OCI-LY3 (cell line): ENCODE measurements at regions not wholly inside any gene's neighbourhood (a gene's known extent, or its start where the extent isn't known, plus 50 kb on each side); places are given as distances from the start of the nearest gene placed in this dataset.

ENCODE experiments used
- CTCF ChIP-seq: fragments of 200-600, 300-600 bp; sonication (generic); IDR thresholded peaks from 2 replicates; pipeline ENCODE4 v1.5.1; 2014; ENCODE audit warnings: antibody characterized with exemption, low read length, low read depth
- EZH2phosphoT487 ChIP-seq: fragments of 200-600 bp; shearing (Covaris generic); IDR thresholded peaks from 2 replicates; pipeline ENCODE4 v1.6.1; 2018; ENCODE audit warnings: antibody characterized with exemption, mixed run types, low read depth

GRCh38 chr3:16084887-16085286 lies 89.6 kb upstream of the GALNT15 start:
- TF ChIP-seq CTCF (no peak), EZH2phosphoT487 (no peak)
